Femur (tissue), 1 donor: ENCODE measurements at regions not wholly inside any gene's neighbourhood (a gene's known extent, or its start where the extent isn't known, plus 50 kb on each side); places are given as distances from the start of the nearest gene placed in this dataset.
"Not testable (repeated sequence)": the region's sequence is repeated elsewhere in the genome, so short reads cannot be mapped to it uniquely, and the experiment has no call there.

Experiments used
- DNase-seq: peaks from one replicate; pipeline ENCODE4 v3.0.0-alpha.2; 2017

DNA sequence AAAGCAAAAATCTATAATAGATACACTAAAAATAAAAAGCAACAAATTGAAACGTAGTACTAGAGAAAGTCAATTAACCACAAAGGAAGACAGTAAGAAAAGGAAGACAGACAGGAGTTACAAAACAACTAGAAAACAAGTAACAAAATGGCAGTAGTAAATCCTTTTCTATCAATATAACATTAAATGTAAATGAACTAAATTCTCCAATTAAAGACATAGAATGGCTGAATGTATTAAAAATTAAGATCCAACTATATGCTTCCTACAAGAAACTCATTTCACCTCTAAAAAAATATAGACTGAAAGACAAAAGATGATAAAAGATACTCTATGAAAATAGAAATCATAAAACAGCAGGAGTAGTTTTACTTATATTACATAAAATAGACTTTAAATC lies 79.1 kb downstream of the CTH start:
- DNase-seq, result no peak

DNA sequence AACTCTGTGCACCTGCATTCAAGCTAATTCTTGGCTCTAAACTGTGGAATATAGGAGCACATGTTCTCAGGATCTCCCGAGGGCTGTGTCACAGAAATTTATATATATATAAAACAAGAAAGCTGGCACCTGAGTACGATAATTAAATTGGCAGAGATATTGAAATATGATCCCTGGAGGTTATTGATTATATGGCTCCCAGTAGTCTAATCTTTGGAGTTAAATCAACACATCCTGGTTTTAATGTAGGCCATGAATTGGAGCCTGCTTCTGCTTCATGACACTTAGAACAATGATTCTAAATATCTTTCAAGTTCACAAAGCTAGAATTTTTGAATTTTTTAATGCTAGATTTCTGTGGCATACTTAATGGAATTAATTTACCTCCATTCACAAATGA lies 84.3 kb downstream of the CTH start:
- no peak for DNase-seq

DNA sequence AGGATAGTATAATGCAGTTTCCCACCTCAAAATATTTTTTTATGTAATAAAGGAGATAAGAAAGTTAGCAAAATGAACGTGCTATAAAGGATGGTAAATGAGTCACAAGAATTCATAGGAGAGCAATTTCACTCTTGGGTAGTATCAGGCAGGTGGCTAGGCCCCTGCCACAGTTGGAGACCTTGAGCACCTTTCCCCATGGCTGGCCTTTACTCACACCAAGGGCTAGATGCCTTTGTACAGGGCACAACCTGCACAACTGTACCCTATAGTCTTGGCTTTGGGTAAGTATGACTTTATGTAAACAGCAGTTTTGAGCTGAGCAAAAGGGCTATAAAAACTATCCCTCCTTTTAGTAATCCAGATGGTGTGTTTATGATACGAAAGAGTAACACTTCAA lies 85.1 kb downstream of the CTH start:
- no peak for DNase-seq

DNA sequence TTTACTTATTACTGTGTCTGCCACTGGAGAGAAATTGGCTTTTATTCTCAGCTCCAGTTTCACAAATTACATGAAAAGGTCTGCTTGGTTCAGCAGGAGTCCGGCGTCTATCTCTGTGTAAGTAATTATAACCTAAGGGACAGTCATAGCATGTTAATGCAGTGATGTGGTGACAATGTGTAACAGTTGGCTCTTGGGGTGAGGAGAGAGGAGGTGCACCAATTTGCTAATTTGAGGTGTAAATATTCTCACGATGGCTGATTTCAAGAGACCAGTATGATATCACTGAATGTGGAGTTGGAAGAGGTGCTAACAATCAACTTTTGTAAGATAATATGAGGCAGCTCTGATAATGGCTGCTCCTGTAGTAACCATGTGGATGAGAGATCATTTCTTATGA lies 86.1 kb downstream of the CTH start:
- no peak for DNase-seq

DNA sequence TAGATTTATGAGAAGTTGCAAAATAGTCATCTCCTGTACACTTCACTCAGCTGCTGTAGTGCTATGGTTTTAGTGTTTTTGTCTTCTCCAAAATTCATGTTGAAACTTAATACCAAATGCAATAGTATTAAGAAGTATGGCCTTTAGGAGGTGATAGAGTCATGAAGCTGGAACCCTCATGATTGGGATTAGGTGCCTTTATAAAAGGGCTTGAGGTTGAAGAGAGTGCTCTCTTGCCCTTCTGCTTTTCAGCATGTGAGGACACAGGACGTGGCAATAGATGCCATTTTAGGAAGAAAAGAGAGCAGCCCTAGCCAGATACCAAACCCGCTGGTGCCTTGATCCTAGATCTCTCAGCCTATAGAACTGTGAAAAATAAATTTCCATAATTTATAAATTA lies 87.6 kb downstream of the CTH start:
- no peak for DNase-seq

DNA sequence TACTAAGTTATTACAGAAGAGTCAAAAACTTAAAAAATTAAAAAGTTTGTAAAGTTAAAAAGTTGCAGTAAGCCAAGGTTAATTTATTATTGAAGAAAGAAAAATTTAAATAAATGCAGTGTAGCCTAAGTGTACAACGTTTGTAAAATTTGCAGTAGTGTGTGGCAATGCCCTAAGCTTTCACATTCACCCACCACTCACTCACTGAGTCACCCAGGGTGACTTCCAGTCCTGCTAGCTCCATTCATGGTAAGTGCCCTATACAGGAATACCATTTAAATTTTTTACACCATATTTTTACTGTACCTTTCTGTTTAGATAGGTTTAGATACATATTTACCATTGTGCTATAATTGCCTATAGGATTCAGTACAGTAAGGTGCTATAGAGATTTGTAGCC lies 88.6 kb downstream of the CTH start:
- no peak for DNase-seq

DNA sequence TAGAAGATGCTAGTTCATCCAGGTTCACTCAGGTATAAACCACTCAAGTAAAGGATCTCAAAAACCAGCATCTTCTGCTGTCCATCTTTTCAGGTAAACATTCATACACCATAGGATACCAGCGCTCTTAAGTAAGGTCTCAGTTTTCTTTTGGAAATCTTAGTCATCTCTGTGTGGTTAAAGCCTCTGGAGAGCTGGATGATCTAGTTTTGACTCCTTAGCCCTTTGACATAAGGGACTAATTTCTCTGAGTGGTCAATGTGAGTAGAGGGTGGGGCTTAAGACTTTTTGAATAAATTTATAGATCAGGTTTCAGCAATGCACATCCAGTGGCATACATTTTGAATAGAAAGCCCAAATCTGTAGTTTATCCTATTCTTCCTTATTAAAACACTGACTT lies 92.3 kb downstream of the CTH start:
- no peak for DNase-seq

DNA sequence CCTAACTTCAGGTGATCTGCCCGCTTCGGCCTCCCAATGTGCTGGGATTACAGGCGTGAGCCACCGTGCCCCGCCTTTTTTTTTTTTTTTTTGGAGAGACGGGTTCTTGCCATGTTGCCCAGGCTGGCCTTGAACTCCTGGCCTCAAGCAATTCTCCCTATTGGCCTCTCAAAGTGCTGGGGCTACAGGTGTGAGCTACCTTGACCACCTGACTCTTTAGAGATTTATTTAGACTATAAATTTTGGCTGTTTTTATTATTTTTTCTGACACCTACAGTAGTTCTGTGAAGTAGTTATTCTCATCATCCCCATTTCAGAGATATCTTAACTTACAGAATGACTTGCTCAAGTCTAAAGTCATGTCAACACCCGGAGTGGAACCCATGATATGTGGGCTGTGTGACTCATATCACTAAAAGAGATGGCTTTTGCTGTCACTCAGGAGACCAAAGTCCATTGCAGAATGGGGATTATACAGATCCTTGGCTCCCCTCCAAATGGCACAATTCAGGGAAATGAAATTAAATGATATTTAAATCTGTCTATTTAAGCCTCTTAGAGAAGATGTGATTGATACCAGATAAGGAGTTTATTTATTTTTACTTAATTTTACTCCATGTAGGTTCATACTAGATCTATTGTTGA lies 93.2 kb downstream of the CTH start:
- DNase-seq, result no peak

DNA sequence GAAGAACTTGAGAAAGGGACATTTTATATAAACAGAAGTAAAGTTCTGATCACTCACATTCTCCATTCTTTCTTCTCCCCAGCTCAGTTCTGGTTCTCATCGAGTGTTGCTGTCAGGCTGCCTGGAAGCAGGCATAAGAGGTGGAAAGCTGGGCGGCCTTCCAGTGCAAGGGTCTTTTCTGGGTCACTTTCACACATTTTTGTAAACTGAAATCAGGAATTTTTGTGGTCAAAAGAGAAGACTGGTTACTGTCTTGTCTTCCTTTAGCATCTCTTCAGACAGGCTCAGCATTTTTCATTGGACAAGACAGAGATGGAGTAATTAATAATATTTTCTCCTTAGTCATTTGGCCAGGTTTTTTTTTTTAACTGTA lies 93.7 kb downstream of the CTH start:
- peak; percentile 58 for DNase-seq

DNA sequence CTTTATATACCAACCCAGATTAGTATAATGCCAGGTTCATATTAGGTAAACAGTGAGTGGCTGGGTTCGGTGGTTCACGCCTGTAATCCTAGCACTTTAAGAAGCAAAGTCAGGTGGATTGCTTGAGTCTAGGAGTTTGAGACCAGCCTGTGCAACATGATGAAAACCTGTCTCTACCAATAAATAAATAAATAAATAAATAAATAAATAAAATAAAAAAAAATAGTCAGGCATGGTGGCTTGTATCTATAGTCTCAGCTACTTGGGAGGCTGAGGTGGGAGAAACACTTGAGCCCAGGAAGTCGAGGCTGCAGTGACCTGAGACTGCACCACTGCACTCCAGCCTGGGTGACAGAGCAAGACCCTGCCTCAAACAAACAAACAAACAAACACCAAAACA lies 96.9 kb downstream of the CTH start:
- DNase-seq, result not testable (repeated sequence)

DNA sequence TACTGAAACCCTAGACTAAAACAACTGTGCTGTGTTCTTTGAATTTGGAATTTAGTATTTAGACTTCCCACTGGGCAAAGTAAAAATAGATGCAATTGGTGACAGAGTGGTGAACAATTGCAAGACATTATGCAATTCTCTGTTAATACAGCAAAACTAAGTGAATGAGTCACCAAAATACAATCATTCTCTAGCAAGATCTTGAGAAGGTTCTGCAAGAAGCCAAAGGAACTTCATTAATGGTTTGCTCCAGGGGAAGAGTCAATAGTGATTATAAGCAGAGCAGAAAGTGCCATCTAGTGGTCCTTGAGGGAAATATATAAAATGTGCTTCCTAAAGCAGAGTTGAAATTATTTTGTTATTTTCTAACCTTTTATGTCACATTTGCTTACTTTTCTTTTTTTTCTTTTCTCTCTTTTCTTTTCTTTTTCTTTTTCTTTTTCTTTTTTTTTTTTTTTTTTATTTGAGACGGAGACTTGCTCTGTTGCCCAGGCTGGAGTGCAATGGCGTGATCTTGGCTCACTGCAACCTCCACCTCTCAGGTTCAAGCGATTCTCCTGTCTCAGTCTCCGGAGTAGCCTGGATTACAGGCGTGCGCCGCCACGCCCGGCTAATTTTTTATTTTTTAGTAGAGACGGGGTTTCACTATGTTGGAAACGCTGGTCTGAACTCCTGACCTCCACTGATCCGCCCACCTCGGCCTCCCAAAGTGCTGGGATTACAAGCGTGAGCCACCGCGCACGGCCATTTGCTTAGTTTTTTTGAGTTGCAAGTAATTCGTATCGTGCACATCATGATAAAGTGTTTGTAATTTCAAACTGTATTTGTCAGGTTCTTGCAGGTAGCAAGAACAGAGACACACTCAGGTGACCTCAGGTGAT lies 99.2 kb downstream of the CTH start:
- DNase-seq, result no peak

DNA sequence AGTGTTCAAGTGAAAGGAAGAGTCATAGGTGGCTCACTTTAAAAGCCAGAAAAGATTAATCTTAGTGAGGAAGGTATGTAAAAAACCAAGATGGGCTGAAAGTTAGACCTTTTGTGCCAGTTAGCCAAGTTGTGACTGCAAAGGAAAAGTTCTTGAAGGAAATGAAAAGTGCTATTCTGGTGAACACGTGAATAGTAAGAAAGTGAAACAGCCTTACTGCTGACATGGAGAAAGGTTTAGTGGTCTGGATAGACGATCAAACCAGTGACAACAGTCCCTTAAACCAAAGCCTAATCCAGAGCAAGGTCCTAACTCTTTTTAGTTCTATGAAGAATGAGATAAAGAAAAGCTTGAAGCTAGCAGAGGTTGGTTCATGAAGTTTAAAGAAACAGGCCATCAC lies 106.4 kb downstream of the CTH start:
- DNase-seq, result no peak

DNA sequence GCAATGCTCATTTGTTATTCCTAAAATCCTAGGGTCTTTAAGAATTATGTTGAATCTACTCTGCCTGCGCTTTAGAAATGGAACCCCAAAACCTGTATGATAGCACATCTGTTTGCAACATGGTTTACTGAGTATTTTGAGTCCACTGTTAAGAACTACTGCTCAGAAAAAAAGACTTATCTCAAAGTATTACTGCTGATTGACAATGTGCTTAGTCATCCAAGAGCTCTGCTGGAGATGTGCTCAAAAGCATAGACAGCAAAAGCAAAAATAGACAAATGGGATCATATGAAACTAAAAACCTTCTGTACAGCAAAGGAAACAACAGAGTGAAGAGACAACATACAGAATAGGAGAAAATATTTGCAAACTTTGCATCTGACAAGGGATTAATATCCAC lies 107.0 kb downstream of the CTH start:
- no peak for DNase-seq

DNA sequence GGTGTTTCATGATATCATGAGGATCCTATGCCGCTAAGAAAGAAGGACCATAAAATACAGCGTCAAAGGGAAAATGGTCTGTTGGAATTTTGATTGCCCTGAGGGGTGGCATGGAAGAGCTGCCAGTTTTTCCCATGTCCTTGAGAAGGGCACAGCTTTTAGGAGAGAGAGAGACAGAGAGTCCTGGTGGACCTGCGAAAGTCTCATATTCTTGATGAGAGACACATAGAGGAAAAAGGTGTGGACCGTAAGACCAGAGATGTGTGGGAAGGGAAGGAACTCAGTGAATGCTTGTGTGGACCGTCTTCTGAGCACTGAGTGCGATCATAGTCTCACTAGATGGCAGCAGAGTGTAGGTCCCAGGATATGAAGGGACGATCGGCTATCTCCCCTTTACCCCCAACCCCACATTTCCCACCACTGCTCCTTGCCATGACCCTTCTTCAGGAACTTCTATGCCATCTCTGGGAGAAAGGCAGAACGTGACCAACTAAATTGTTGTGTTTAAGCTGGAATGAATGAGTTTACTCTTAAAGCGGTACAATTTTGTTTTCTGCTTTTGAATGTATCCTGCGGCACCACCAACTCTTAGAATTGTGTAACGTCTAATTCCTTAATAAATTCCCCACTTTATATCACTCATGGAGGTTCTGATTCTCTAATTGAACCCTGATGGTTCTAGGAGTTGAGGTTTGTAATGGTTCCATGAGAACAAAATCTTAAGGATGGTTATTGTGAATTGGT lies 117.7 kb downstream of the CTH start:
- DNase-seq, result peak; percentile 27

DNA sequence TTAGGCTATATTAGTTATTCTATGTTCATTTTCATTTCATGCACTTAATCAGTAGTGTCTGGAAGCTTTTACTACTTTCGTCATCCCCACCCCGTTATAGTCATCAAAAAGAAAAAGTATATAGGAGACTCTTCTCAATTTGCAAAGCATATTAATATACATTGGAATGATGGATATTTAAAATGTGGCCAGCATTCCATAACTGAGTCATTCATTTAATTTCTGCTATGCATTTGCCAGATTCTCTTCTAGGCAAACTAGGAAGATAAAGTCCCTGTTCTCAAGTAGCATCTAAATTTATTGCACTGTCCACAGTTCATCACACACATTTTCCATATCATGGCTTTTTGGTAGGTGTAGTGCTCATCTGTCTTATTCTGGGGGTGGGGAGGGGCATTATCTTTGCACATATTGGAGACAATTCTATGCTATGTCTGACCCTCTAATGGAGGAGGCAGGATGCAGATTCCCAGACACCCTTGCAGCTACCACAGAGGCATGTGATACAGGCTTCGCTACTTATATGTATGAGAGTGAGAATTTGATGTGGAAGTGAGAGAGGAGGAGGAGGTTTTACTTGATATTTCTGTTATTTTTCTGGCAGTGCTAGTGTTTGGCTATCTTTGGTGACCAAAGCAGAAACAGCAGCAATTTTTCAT lies 125.8 kb downstream of the CTH start:
- DNase-seq, result no peak

DNA sequence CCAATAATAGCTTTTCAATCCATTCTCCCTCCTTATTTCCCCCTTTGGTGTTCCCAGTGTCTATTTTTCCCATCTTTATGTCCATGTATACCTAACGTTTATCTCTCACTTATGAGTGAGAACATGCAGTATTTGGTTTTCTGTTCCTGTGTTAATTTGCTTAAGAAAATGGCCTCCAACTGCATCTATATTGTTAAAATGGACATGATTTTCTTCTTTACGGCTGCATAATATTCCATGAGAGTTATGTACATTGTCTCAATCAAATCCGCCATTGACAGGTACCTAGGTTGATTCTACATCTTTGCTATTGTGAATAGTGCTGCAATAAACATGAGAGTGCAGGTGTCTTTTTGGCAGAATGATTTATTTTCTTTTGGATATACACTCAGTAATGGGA lies 126.7 kb downstream of the CTH start:
- no peak for DNase-seq

DNA sequence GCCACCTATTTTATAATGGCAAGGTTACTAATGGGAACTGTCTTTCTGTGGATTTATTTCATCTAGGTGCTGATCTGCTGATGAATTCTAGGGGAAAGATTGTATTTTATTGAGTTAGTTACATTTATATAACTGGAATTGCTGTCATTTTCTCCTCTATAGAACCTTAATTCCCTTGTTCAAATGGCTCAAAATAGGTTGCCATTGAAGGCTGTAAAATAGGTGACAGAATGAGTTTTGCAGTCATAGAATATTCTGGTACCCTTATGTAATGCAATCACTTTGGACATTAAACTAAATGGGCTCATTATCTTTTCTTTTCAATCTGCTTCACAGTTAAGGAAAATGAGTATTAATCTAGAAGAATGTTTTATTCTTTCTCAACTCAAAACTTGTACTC lies 131.0 kb downstream of the CTH start:
- DNase-seq, result no peak

DNA sequence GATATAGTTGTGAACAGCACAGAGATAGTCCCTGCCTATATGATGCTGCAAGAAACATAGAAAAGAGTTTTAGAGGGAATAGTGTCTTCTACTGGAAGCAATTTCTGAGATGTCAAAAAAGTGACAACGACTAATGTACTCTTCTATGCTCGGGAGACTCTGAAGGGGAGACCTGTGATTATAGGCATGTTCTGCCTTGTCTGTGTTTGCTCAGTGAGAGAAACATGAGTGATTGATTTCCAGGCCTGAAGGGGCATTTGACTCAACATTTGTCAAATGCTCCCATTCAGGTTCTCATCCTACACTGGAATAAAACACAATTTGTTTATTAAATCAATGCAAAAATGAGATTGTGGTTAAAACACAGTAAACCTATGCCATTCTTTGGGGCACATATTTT lies 131.8 kb downstream of the CTH start:
- DNase-seq, result no peak

DNA sequence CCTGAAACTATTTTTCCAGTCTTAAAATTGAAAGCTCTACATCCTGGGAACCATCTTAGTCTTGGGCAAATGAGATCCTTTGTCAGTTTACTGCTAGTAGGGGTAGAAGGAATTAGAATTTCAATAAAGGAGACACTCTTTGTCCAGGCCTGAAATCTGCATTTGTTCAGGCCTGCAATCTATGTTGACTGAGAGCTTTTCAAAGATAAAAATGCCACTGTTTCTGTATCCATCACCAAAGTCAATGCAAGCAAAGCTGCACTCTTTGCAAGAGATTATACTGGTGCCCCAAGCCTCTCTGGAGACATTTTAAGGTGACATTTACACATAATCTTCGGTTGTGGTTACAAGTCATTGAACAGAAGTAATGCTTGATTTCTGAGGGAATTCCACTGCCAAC lies 135.7 kb downstream of the CTH start:
- DNase-seq, result no peak

DNA sequence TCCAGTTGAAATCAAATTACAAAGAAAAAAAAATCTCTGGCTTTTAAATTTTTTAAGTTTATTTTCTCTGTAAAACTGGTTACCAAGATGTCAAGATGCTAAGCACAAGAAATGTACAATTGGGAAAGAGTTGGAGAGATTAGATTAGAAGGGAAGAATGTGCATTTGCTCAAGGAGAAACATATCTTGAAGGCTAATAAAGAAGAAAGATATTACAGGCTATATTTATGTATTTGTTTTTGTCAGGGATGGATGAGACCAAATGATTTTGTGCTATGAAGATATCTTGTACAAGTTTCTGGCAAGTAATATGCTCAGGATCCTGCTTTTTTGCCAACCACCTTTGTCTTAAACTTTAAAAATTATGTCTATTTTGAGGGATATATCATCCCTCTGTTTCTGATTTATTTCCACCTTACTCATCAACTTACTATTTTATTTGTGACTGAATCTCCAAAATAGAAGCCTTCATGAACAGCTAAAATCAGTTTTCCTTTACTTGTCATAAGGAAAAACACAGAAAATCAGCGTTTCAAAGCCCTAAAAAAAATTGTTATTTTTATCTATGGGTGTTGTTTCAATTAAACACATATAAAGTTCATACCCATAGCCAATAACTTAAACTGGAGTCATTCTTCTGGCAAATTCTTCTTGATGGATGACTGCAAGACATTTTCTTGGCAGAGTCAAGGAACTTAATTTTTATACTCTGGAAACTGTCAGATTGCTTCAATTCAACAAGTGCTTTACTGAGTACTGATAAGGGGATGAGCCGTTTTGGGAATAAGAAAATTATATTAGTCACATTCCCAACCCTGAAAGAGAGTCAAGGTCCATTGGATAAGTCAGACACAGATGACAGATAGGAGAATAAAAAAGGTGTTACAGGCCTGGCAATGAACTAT lies 141.8 kb downstream of the CTH start:
- DNase-seq, result no peak

DNA sequence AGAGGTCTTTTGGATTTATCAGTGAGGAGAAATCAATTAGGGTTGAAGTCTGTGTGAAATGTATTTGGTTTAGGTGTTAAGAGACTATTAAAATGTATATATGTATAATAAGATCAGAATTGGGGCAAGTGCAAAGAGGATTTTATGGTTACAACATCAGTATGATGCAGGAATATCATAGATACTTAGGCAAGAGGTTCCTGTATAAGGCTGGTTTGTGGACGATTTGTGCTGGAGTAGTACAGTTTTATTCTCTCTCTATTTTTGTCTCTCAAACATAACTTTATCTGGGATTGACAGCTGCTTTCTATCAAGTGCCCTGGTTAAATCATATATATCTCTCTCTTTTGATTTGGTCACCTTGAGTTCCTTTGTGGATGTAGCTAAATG lies 142.5 kb downstream of the CTH start:
- no peak for DNase-seq

DNA sequence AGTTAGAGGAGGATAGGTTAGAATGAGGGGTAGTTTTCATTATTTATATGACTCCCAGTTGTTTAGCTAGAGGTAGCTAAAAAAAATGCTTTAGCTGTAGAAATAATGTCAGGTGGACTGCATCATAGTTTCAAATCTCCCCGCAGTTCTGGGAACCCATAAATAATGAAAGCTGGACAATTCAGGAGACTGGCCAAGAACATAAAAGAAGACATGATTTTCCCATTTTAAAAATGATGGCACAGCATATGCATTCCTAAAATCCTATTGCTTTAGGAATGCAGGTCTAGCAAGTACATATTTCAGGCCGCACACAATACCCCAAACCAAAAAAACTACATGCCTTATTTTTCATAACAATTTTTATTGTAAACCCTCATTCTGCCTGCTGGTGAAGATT lies 143.3 kb downstream of the CTH start:
- DNase-seq, result no peak
